H9 (cell line): ENCODE measurements at regions not wholly inside any gene's neighbourhood (a gene's known extent, or its start where the extent isn't known, plus 50 kb on each side); places are given as distances from the start of the nearest gene placed in this dataset.

Experiments used
- DNase-seq: peaks from one replicate; pipeline ENCODE4 v3.0.0-alpha.2; 2017
- H2AFZ ChIP-seq: one replicate; pipeline ENCODE4 v1.6.1; 2013; ENCODE audit warnings: mild to moderate bottlenecking, low read length, control low read depth, moderate library complexity
- H2AK5ac ChIP-seq: 2 replicates; pipeline ENCODE4 v1.6.1; 2013; ENCODE audit warnings: low read length, control low read depth, mixed read lengths; ENCODE audit not compliant: insufficient read length
- H2BK120ac ChIP-seq: one replicate; pipeline ENCODE4 v1.6.1; 2013; ENCODE audit warnings: low read depth, mild to moderate bottlenecking, low read length, control low read depth, inconsistent platforms; ENCODE audit not compliant: poor library complexity, severe bottlenecking
- H2BK12ac ChIP-seq: 2 replicates; pipeline ENCODE4 v1.6.1; 2013; ENCODE audit warnings: low read length, control low read depth, mixed read lengths, low read depth; ENCODE audit not compliant: insufficient read length
- H2BK15ac ChIP-seq: 2 replicates; pipeline ENCODE4 v1.6.1; 2013; ENCODE audit warnings: low read depth, low read length, control low read depth
- H2BK20ac ChIP-seq: one replicate; pipeline ENCODE4 v1.6.1; 2013; ENCODE audit warnings: low read depth, mild to moderate bottlenecking, low read length, control low read depth, inconsistent platforms; ENCODE audit not compliant: poor library complexity, severe bottlenecking
- H2BK5ac ChIP-seq: 2 replicates; pipeline ENCODE4 v1.6.1; 2013; ENCODE audit warnings: low read length, control low read depth, mixed read lengths; ENCODE audit not compliant: insufficient read length
- H3K14ac ChIP-seq: 2 replicates; pipeline ENCODE4 v1.6.1; 2013; ENCODE audit warnings: low read length, control low read depth; ENCODE audit not compliant: insufficient read depth
- H3K18ac ChIP-seq: 2 replicates; pipeline ENCODE4 v1.6.1; 2013; ENCODE audit warnings: low read depth, mild to moderate bottlenecking, mixed read lengths, low read length, control low read depth; ENCODE audit not compliant: insufficient read length
- H3K23ac ChIP-seq: 2 replicates; pipeline ENCODE4 v1.6.1; 2013; ENCODE audit warnings: low read length, control low read depth, mixed read lengths, low read depth; ENCODE audit not compliant: insufficient read length
- H3K23me2 ChIP-seq: 2 replicates; pipeline ENCODE4 v1.6.1; 2013; ENCODE audit warnings: low read depth, mild to moderate bottlenecking, mixed read lengths, low read length, control low read depth; ENCODE audit not compliant: insufficient read length, poor library complexity, severe bottlenecking
- H3K27ac ChIP-seq: 2 replicates; pipeline ENCODE4 v1.5.1; 2013; ENCODE audit warnings: low read length, control low read depth, mixed read lengths, low read depth; ENCODE audit not compliant: insufficient read length
- H3K27me3 ChIP-seq: 2 replicates; pipeline ENCODE4 v1.6.1; 2013; ENCODE audit warnings: low read length, control low read depth, inconsistent platforms; ENCODE audit not compliant: insufficient read depth
- H3K4ac ChIP-seq: 2 replicates; pipeline ENCODE4 v1.6.1; 2013; ENCODE audit warnings: low read depth, mild to moderate bottlenecking, control low read depth, inconsistent platforms, low read length, moderate library complexity
- H3K4me1 ChIP-seq: 2 replicates; pipeline ENCODE4 v1.6.1; 2013; ENCODE audit warnings: low read length, control low read depth, inconsistent platforms; ENCODE audit not compliant: insufficient read depth
- H3K4me2 ChIP-seq: 2 replicates; pipeline ENCODE4 v1.6.1; 2013; ENCODE audit warnings: low read length, control low read depth, mixed read lengths; ENCODE audit not compliant: insufficient read length, insufficient read depth
- H3K56ac ChIP-seq: 2 replicates; pipeline ENCODE4 v1.6.1; 2013; ENCODE audit warnings: low read depth, mild to moderate bottlenecking, mixed read lengths, low read length, control low read depth; ENCODE audit not compliant: insufficient read length
- H3K79me1 ChIP-seq: 2 replicates; pipeline ENCODE4 v1.6.1; 2013; ENCODE audit warnings: low read depth, mild to moderate bottlenecking, moderate library complexity, low read length, control low read depth, inconsistent platforms; ENCODE audit not compliant: insufficient read depth, poor library complexity, severe bottlenecking
- H3K79me2 ChIP-seq: 2 replicates; pipeline ENCODE4 v1.6.1; 2013; ENCODE audit warnings: low read length, control low read depth, inconsistent platforms; ENCODE audit not compliant: insufficient read depth
- H3K9ac ChIP-seq: 2 replicates; pipeline ENCODE4 v1.6.1; 2013; ENCODE audit warnings: low read length, control low read depth, mixed read lengths; ENCODE audit not compliant: insufficient read length; ENCODE audit errors: extremely low read depth
- H3K9me3 ChIP-seq: one replicate; pipeline ENCODE4 v1.6.1; 2013; ENCODE audit warnings: low read depth, low read length, inconsistent platforms; ENCODE audit not compliant: control insufficient read depth
- H3T11ph ChIP-seq: one replicate; pipeline ENCODE4 v1.6.1; 2013; ENCODE audit warnings: mild to moderate bottlenecking, low read length, control low read depth, inconsistent platforms
- H4K20me1 ChIP-seq: one replicate; pipeline ENCODE4 v1.6.1; 2013; ENCODE audit not compliant: control insufficient read depth, insufficient read length, insufficient read depth
- H4K5ac ChIP-seq: 2 replicates; pipeline ENCODE4 v1.6.1; 2013; ENCODE audit warnings: low read depth, mild to moderate bottlenecking, mixed read lengths, low read length, control low read depth; ENCODE audit not compliant: insufficient read length
- H4K8ac ChIP-seq: replicated peaks from 2 replicates; pipeline ENCODE4 v1.6.1; 2013; ENCODE audit warnings: low read length, control low read depth, mixed read lengths, low read depth; ENCODE audit not compliant: insufficient read length
- H4K91ac ChIP-seq: 2 replicates; pipeline ENCODE4 v1.6.1; 2013; ENCODE audit warnings: low read depth, mild to moderate bottlenecking, moderate library complexity, mixed read lengths, low read length, control low read depth; ENCODE audit not compliant: insufficient read length
- H3K27ac Mint-ChIP-seq, 3 experiments: 2 replicates in 2 of 3; 3 replicates in 1 of 3; pipeline ENCODE4 v1.8.0; 2020 to 2021; ENCODE audit warnings: mixed read lengths in 3 of 3, mild to moderate bottlenecking in 1 of 3, moderate library complexity in 1 of 3
- H3K27me3 Mint-ChIP-seq: 2 replicates; pipeline ENCODE4 v1.8.0; 2021; ENCODE audit warnings: low read depth, mild to moderate bottlenecking, moderate library complexity, mixed read lengths
- H3K36me3 Mint-ChIP-seq, 3 experiments: 2 replicates in 2 of 3; 3 replicates in 1 of 3; pipeline ENCODE4 v1.8.0; 2020 to 2021; ENCODE audit warnings: low read depth in 3 of 3, mixed read lengths in 3 of 3; ENCODE audit not compliant: insufficient read depth in 1 of 3
- H3K4me1 Mint-ChIP-seq, 2 experiments: 2 replicates each; pipeline ENCODE4 v1.8.0; 2020; ENCODE audit warnings: mixed read lengths in 2 of 2
- H3K4me3 Mint-ChIP-seq, 2 experiments: 2 replicates in 1 of 2; 3 replicates in 1 of 2; pipeline ENCODE4 v1.8.0; 2020 to 2021; ENCODE audit warnings: mild to moderate bottlenecking in 2 of 2, mixed read lengths in 2 of 2, moderate library complexity in 1 of 2
- H3K9me3 Mint-ChIP-seq, 2 experiments: 2 replicates in 1 of 2; 3 replicates in 1 of 2; pipeline ENCODE4 v1.8.0; 2020; ENCODE audit warnings: mild to moderate bottlenecking in 2 of 2, mixed read lengths in 2 of 2, moderate library complexity in 1 of 2
- CTCF ChIP-seq: fragments of 200-600 bp; sonication (generic); conservative IDR thresholded peaks from 3 replicates; pipeline ENCODE4 v1.8.0; 2021; ENCODE audit warnings: antibody characterized with exemption, mild to moderate bottlenecking
- WGBS: extraction: QIAGEN DNeasy Blood & Tissue Kit; methylation state at CpG from one replicate; pipeline ENCODE4 v1.1.7; 2013; ENCODE audit warnings: missing lambda C conversion rate, low lambda C conversion rate, mixed read lengths; ENCODE audit not compliant: insufficient read length; ENCODE audit errors: extremely low coverage; 5-methylcytosine and 5-hydroxymethylcytosine counted together

DNA sequence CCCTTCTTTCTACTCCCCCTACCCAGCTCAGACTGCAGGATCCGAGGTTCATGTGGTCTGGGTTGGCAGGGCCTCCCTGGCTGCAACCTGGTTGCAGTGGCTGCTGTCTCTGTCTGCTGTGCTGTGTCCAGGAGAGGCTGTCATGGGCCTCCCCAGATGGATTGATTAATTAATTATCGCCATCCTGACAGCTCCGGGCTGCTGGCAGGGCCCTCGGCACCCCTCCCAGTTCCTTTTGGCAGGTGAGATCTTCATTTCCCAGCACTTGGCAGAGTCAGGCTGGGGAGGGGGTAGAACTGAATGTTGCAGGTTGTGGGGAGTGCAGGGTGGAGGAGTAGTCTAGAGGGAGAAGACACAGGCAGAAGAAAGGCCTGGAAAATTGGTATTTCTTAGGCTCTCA, 56.7 kb upstream of the ZFAND3 start:
- H3K4me1 ChIP-seq: no peaks in the 10 kb centered on the region
- no peak for DNase-seq
- WGBS: no CpG with 5 or more reads among the region's 4 CpGs
- no peak overlapping the region for H3K23ac ChIP-seq
- H4K8ac ChIP-seq: no peak overlapping the region
- H3K79me1 ChIP-seq: no peaks in the 10 kb centered on the region
- H2BK120ac ChIP-seq: no peak overlapping the region
- peaks cover 94% of the 10 kb centered on the region for H3K27me3 ChIP-seq
- Mint-ChIP-seq H3K36me3 (no peaks in the 10 kb centered on the region; a peak in 1 of 7 replicates), H3K27me3 (peaks cover 100% of the 10 kb centered on the region), H3K9me3 (no peaks in the 10 kb centered on the region; a peak in 1 of 5 replicates), H3K27ac (no peak overlapping the region), H3K4me3 (no peak overlapping the region), H3K4me1 (peaks cover 8 to 20% of the 10 kb centered on the region in 2 experiments)
- H2AK5ac ChIP-seq: no peak overlapping the region
- H4K91ac ChIP-seq: no peak overlapping the region
- no peaks in the 10 kb centered on the region for H4K20me1 ChIP-seq
- no peak overlapping the region for H2BK15ac ChIP-seq
- H2BK12ac ChIP-seq: no peak overlapping the region
- H4K5ac ChIP-seq: no peak overlapping the region
- H2BK20ac ChIP-seq: no peak overlapping the region
- no peak overlapping the region for H3K14ac ChIP-seq
- no peaks in the 10 kb centered on the region for H3K23me2 ChIP-seq
- no peaks in the 10 kb centered on the region for H3K79me2 ChIP-seq
- no peak overlapping the region for H3K4ac ChIP-seq
- H2AFZ ChIP-seq: no peak overlapping the region
- H2BK5ac ChIP-seq: no peak overlapping the region
- no peak overlapping the region for H3K56ac ChIP-seq
- no peak overlapping the region for H3K18ac ChIP-seq
- no peaks in the 10 kb centered on the region for H3K9me3 ChIP-seq
- H3T11ph ChIP-seq: no peak overlapping the region
- no peak overlapping the region for H3K27ac ChIP-seq
- H3K4me2 ChIP-seq: no peak overlapping the region
- no peak for TF ChIP-seq CTCF
- H3K9ac ChIP-seq: no peak overlapping the region
